Stimulated activated naive CD4-positive, alpha-beta T cell (primary cell): ENCODE measurements at regions not wholly inside any gene's neighbourhood (a gene's known extent, or its start where the extent isn't known, plus 50 kb on each side); places are given as distances from the start of the nearest gene placed in this dataset.

Experiments
- DNase-seq, 6 experiments: peaks; one replicate each; lab custom pipeline; 2025; lab: John Stamatoyannopoulos, UW

GRCh38 chr2:144079803-144080202 lies 440.1 kb downstream of the ZEB2 start:
- no peak for DNase-seq

- DNase-seq, result no peak
These were observed 440.9 kb downstream of the ZEB2 start for GRCh38 chr2:144078802-144079724.

GRCh38 chr2:144078106-144078505 lies 441.8 kb downstream of the ZEB2 start:
- DNase-seq, result no peak

GRCh38 chr2:144074450-144074849 lies 445.5 kb downstream of the ZEB2 start:
- no peak for DNase-seq

- no peak for DNase-seq
These were observed 448.5 kb downstream of the ZEB2 start for GRCh38 chr2:144071461-144071860.

GRCh38 chr2:144067506-144067905 lies 452.4 kb downstream of the ZEB2 start:
- no peak for DNase-seq

GRCh38 chr2:144063602-144064001 lies 456.3 kb downstream of the ZEB2 start:
- DNase-seq, result no peak

- no peak for DNase-seq
These were observed 465.0 kb downstream of the ZEB2 start for GRCh38 chr2:144054911-144055310.

GRCh38 chr2:144052083-144052482 lies 467.8 kb downstream of the ZEB2 start:
- DNase-seq, result no peak

GRCh38 chr2:144049137-144049536 lies 470.8 kb downstream of the ZEB2 start:
- no peak for DNase-seq

GRCh38 chr2:144048631-144049060 lies 471.3 kb downstream of the ZEB2 start:
- DNase-seq, result no peak

GRCh38 chr2:144042751-144043150 lies 477.2 kb downstream of the ZEB2 start:
- no peak for DNase-seq

GRCh38 chr2:144041612-144042011 lies 478.3 kb downstream of the ZEB2 start:
- DNase-seq, result no peak

- DNase-seq, result no peak
These were observed 479.1 kb downstream of the ZEB2 start for GRCh38 chr2:144040834-144041233.

GRCh38 chr2:144032566-144032965 lies 487.4 kb downstream of the ZEB2 start:
- DNase-seq, result no peak

- no peak for DNase-seq
These were observed 489.1 kb downstream of the ZEB2 start for GRCh38 chr2:144030791-144031190.

GRCh38 chr2:144027593-144027992 lies 492.3 kb downstream of the ZEB2 start:
- no peak for DNase-seq

GRCh38 chr2:144026753-144027152 lies 493.2 kb downstream of the ZEB2 start:
- DNase-seq, result no peak

- DNase-seq, result no peak
These were observed 499.9 kb downstream of the ZEB2 start for GRCh38 chr2:144020047-144020446.

- DNase-seq, result no peak
These were observed 504.2 kb downstream of the ZEB2 start for GRCh38 chr2:144015655-144016245.

- no peak for DNase-seq
These were observed 504.9 kb downstream of the ZEB2 start for GRCh38 chr2:144015036-144015435.

GRCh38 chr2:144014103-144014502 lies 505.8 kb downstream of the ZEB2 start:
- no peak for DNase-seq

- DNase-seq, result no peak
These were observed 507.6 kb downstream of the ZEB2 start for GRCh38 chr2:144012304-144012703.
